Endothelial cell of umbilical vein (primary cell): ENCODE measurements at regions not wholly inside any gene's neighbourhood (a gene's known extent, or its start where the extent isn't known, plus 50 kb on each side); places are given as distances from the start of the nearest gene placed in this dataset.
A peak's percentile ranks its signal among the peaks of the same experiment; 100 is the strongest.

ENCODE experiments used
- BruUV-seq: library from RNA; stranded (reverse); fragments of 400-500 nt; replicated peaks from 2 replicates; lab custom pipeline; 2021; lab: Mats Ljungman, UMichigan
- CTCF ChIA-PET: fragments of 300-600, 350-600 bp; sonication (Branson Sonifier 250); formaldehyde crosslinking; loops from one replicate; lab custom pipeline; 2021; ENCODE audit warnings: antibody characterized with exemption, inconsistent platforms; lab: Charles Lee
- POLR2A ChIA-PET: fragments of 300-600, 350-600 bp; sonication (Branson Sonifier 250); formaldehyde crosslinking; loops from one replicate; lab custom pipeline; 2021; ENCODE audit warnings: antibody characterized with exemption, inconsistent platforms; lab: Charles Lee
- DNase-seq: peaks from one replicate; pipeline ENCODE4 v3.0.0-alpha.2; 2011; ENCODE audit warnings: low read depth, low spot score
- FAIRE-seq: peaks from 2 replicates; lab custom pipeline; 2011; peaks lifted over from hg19 to GRCh38; lab: Jason Lieb, UNC
- H2AFZ ChIP-seq: 2 replicates; pipeline ENCODE4 v1.6.0; 2012; ENCODE audit warnings: low read depth, low read length, control low read depth, inconsistent platforms
- H3K27ac ChIP-seq: 2 replicates; pipeline ENCODE4 v1.5.1; 2011; ENCODE audit warnings: low read depth, mild to moderate bottlenecking, control low read depth, low read length, moderate library complexity; ENCODE audit not compliant: insufficient read depth
- H3K27me3 ChIP-seq, 2 experiments: 2 replicates each; pipeline versions ENCODE4 v1.6.0 to v1.6.1; 2011; ENCODE audit warnings: low read length in 2 of 2, mixed read lengths in 1 of 2; ENCODE audit not compliant: control insufficient read depth in 2 of 2, insufficient read depth in 2 of 2
- H3K36me3 ChIP-seq, 2 experiments: 2 replicates in 1 of 2; 3 replicates in 1 of 2; pipeline ENCODE4 v1.5.1; 2011; ENCODE audit warnings: low read length in 2 of 2, mild to moderate bottlenecking in 1 of 2, moderate library complexity in 1 of 2; ENCODE audit not compliant: control insufficient read depth in 2 of 2, insufficient read depth in 2 of 2; ENCODE audit errors: extremely low read depth in 1 of 2
- H3K4me1 ChIP-seq: 3 replicates; pipeline ENCODE4 v1.5.1; 2011; ENCODE audit warnings: mild to moderate bottlenecking, low read length; ENCODE audit not compliant: control insufficient read depth, insufficient read depth; ENCODE audit errors: extremely low read depth
- H3K4me2 ChIP-seq: 2 replicates; pipeline ENCODE4 v1.6.1; 2011; ENCODE audit warnings: low read length, control low read depth, mixed read lengths; ENCODE audit not compliant: insufficient read depth
- H3K4me3 ChIP-seq, 3 experiments: fragments of 200-600 bp in 1 of 3; sonication (generic), shearing (Covaris generic) in 1 of 3; replicated peaks in 1 of 3; 2 replicates each; pipeline ENCODE4 v1.5.1; 2011 to 2016; ENCODE audit warnings: control low read depth in 3 of 3, low read length in 3 of 3, mild to moderate bottlenecking in 2 of 3, inconsistent platforms in 1 of 3, low read depth in 1 of 3, moderate library complexity in 1 of 3; ENCODE audit not compliant: insufficient read depth in 1 of 3
- H3K79me2 ChIP-seq: 2 replicates; pipeline ENCODE4 v1.6.0; 2012; ENCODE audit warnings: low read length, inconsistent platforms; ENCODE audit not compliant: control insufficient read depth, insufficient read depth
- H3K9ac ChIP-seq: replicated peaks from 2 replicates; pipeline ENCODE3; 2011; ENCODE audit warnings: low read length, control low read depth; ENCODE audit not compliant: insufficient read depth; ENCODE audit errors: extremely low read depth
- H3K9me1 ChIP-seq: replicated peaks from 3 replicates; pipeline ENCODE4 v1.6.0; 2011; ENCODE audit warnings: mild to moderate bottlenecking, low read length; ENCODE audit not compliant: control insufficient read depth, insufficient read depth; ENCODE audit errors: extremely low read depth
- H3K9me3 ChIP-seq: replicated peaks from 2 replicates; pipeline ENCODE4 v1.5.1; 2012; ENCODE audit warnings: low read length, inconsistent platforms; ENCODE audit not compliant: control insufficient read depth, insufficient read depth
- H4K20me1 ChIP-seq: replicated peaks from 2 replicates; pipeline ENCODE3; 2011; ENCODE audit warnings: mild to moderate bottlenecking, low read length; ENCODE audit not compliant: control insufficient read depth, insufficient read depth; ENCODE audit errors: extremely low read depth
- EZH2 ChIP-seq: IDR thresholded peaks from 2 replicates; pipeline ENCODE4 v1.6.1; 2012; ENCODE audit warnings: borderline replicate concordance, low read depth, mild to moderate bottlenecking, moderate library complexity, low read length, inconsistent platforms; ENCODE audit not compliant: severe bottlenecking
- FOS ChIP-seq: IDR thresholded peaks from 2 replicates; pipeline ENCODE4 v1.6.1; 2011; ENCODE audit warnings: mild to moderate bottlenecking, low read length, moderate library complexity, borderline replicate concordance; ENCODE audit not compliant: insufficient read depth
- GATA2 ChIP-seq: IDR thresholded peaks from 2 replicates; pipeline ENCODE4 v1.7.0; 2011; ENCODE audit warnings: low read depth, mild to moderate bottlenecking, moderate library complexity, mixed read lengths, low read length; ENCODE audit not compliant: insufficient read length, insufficient read depth
- JUN ChIP-seq: IDR thresholded peaks from 2 replicates; pipeline ENCODE4 v1.6.1; 2011; ENCODE audit warnings: borderline replicate concordance, low read depth; ENCODE audit not compliant: insufficient read length, insufficient read depth
- MYC ChIP-seq: IDR thresholded peaks from one replicate; pipeline ENCODE4 v1.6.1; 2011; ENCODE audit warnings: mild to moderate bottlenecking, low read depth, low read length
- POLR2A ChIP-seq: IDR thresholded peaks from 2 replicates; pipeline ENCODE4 v1.6.1; 2012; ENCODE audit warnings: low read depth, mild to moderate bottlenecking, control low read depth, low read length
- POLR2AphosphoS5 ChIP-seq: IDR thresholded peaks from 2 replicates; pipeline ENCODE4 v1.6.1; 2012; ENCODE audit warnings: low read depth, mild to moderate bottlenecking, control low read depth, low read length, moderate library complexity; ENCODE audit not compliant: insufficient read depth
- dilution Hi-C: fragments of 300-500 bp; cut with MboI; formaldehyde crosslinking; loops from one replicate; pipeline ENCODE4 v1.15.0; 2019; ENCODE audit warnings: low sequenced_read_pairs; ENCODE audit not compliant: extremely low pct_ligation_motif_present
- intact Hi-C: fragments of 100-400 bp; cut with micrococcal nuclease; formaldehyde crosslinking; loops from one replicate; pipeline ENCODE4 v1.10.0; 2022
- TF ChIP-seq, protein P1 (sequence below): IDR thresholded peaks from 2 replicates; pipeline ENCODE4 v1.6.1; 2011; ENCODE audit not compliant: insufficient read depth, insufficient read length
- TF ChIP-seq, protein P2 (sequence below), 2 donors: IDR thresholded peaks; 1 replicate in 1 of 2; 2 replicates in 1 of 2; pipeline ENCODE4 v1.5.1; 2011; ENCODE audit warnings: low read length in 2 of 2, mild to moderate bottlenecking in 2 of 2, moderate library complexity in 2 of 2, control low read depth in 1 of 2, inconsistent platforms in 1 of 2, low read depth in 1 of 2; ENCODE audit not compliant: insufficient read depth in 1 of 2; ENCODE audit errors: extremely low read depth in 1 of 2

DNA sequence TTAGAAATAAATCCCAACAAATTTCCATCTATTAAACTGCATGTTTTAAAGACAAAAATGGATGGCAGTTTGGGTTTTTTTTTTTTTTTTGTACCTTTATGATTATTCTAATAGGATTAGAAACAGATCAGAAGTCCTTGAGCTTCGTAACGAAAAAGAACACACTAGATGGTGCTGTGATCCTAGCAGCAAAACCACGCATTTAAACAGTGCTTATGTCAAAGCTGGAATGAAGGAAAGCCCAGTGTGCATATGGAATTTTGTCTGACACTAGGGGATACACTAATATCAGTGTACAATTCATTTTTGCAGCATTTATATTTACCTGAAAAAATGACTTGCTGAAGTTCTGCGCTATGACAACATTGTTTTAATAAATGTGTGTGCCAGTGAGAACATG is 229.1 kb downstream of the VEGFC start:
- H3K27me3 ChIP-seq = peaks cover 3 to 4% of the 10 kb centered on the region in 2 experiments
- H3K9me3 ChIP-seq = no peaks in the 10 kb centered on the region
- DNase-seq (peak; percentile 11), FAIRE-seq (no peak)
- POLR2A ChIA-PET = no interaction called here
- no TSS peak for BruUV-seq
- H3K4me3 ChIP-seq = no peak overlapping the region
- no peaks in the 10 kb centered on the region for H3K79me2 ChIP-seq
- no peaks in the 10 kb centered on the region for H3K36me3 ChIP-seq
- H3K4me1 ChIP-seq = peaks cover 3% of the 10 kb centered on the region
- H3K27ac ChIP-seq = no peak overlapping the region
- dilution Hi-C loops = no loop called here
- no peaks in the 10 kb centered on the region for H3K9me1 ChIP-seq
- H3K4me2 ChIP-seq = no peak overlapping the region
- H3K9ac ChIP-seq = no peak overlapping the region
- CTCF ChIA-PET = interaction anchor here (3.0 kb wide), 1 partner anchor 484 kb away, joined by 35 read pairs; no protein-coding TSS in a partner anchor
- intact Hi-C loops = no loop called here
- TF ChIP-seq, protein P1, sequence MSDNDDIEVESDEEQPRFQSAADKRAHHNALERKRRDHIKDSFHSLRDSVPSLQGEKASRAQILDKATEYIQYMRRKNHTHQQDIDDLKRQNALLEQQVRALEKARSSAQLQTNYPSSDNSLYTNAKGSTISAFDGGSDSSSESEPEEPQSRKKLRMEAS = no peak
- TF ChIP-seq JUN = no peak
- TF ChIP-seq EZH2 = no peak
- no peak for TF ChIP-seq FOS
- TF ChIP-seq MYC = no peak
- no peak for TF ChIP-seq POLR2AphosphoS5
- TF ChIP-seq POLR2A = no peak
- TF ChIP-seq, protein P2, sequence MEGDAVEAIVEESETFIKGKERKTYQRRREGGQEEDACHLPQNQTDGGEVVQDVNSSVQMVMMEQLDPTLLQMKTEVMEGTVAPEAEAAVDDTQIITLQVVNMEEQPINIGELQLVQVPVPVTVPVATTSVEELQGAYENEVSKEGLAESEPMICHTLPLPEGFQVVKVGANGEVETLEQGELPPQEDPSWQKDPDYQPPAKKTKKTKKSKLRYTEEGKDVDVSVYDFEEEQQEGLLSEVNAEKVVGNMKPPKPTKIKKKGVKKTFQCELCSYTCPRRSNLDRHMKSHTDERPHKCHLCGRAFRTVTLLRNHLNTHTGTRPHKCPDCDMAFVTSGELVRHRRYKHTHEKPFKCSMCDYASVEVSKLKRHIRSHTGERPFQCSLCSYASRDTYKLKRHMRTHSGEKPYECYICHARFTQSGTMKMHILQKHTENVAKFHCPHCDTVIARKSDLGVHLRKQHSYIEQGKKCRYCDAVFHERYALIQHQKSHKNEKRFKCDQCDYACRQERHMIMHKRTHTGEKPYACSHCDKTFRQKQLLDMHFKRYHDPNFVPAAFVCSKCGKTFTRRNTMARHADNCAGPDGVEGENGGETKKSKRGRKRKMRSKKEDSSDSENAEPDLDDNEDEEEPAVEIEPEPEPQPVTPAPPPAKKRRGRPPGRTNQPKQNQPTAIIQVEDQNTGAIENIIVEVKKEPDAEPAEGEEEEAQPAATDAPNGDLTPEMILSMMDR (IDR thresholded peaks at IDR 0.05; ENCODE audit: extremely low read depth in 1 of 2, insufficient read depth in 1 of 2, low read depth in 1 of 2, low read length in 2 of 2) = no peak
- TF ChIP-seq GATA2 = no peak
- H4K20me1 ChIP-seq = no peaks in the 10 kb centered on the region
- no peak overlapping the region for H2AFZ ChIP-seq
